D341Med (cell line): ENCODE measurements at regions not wholly inside any gene's neighbourhood (a gene's known extent, or its start where the extent isn't known, plus 50 kb on each side); places are given as distances from the start of the nearest gene placed in this dataset.
A peak's percentile ranks its signal among the peaks of the same experiment; 100 is the strongest.

Experiments
- DNase-seq: peaks from one replicate; pipeline ENCODE4 v3.0.0; 2012; ENCODE audit warnings: low spot score

- no peak for DNase-seq
These were observed 138.8 kb upstream of the TAPT1 start for GRCh38 chr4:16365036-16365569.

GRCh38 chr4:16360694-16361262 lies 134.5 kb upstream of the TAPT1 start:
- no peak for DNase-seq

GRCh38 chr4:16353165-16353564 lies 126.9 kb upstream of the TAPT1 start:
- DNase-seq: no peak

- DNase-seq: no peak
These were observed 124.9 kb upstream of the TAPT1 start for GRCh38 chr4:16351161-16351560.

- DNase-seq: no peak
These were observed 118.6 kb upstream of the TAPT1 start for GRCh38 chr4:16344853-16345252.

GRCh38 chr4:16337936-16338335 lies 111.7 kb upstream of the TAPT1 start:
- no peak for DNase-seq

GRCh38 chr4:16334601-16335000 lies 108.3 kb upstream of the TAPT1 start:
- DNase-seq: no peak

GRCh38 chr4:16329797-16330134 lies 103.5 kb upstream of the TAPT1 start:
- DNase-seq: no peak

GRCh38 chr4:16329125-16329796 lies 103.0 kb upstream of the TAPT1 start:
- DNase-seq: no peak

- no peak for DNase-seq
These were observed 95.9 kb upstream of the TAPT1 start for GRCh38 chr4:16322183-16322582.

- no peak for DNase-seq
These were observed 89.2 kb upstream of the TAPT1 start for GRCh38 chr4:16315456-16315855.

- DNase-seq: no peak
These were observed 84.3 kb upstream of the TAPT1 start for GRCh38 chr4:16310606-16311005.

GRCh38 chr4:16302648-16303047 lies 76.4 kb upstream of the TAPT1 start:
- DNase-seq: no peak

GRCh38 chr4:16297003-16297402 lies 70.7 kb upstream of the TAPT1 start:
- DNase-seq: no peak

GRCh38 chr4:16294455-16294854 lies 68.2 kb upstream of the TAPT1 start:
- DNase-seq: no peak

GRCh38 chr4:16293210-16293838 lies 67.1 kb upstream of the TAPT1 start:
- no peak for DNase-seq

GRCh38 chr4:16292585-16292984 lies 66.3 kb upstream of the TAPT1 start:
- no peak for DNase-seq

- DNase-seq: no peak
These were observed 64.6 kb upstream of the TAPT1 start for GRCh38 chr4:16290681-16291420.

GRCh38 chr4:16289897-16290554 lies 63.8 kb upstream of the TAPT1 start:
- peak; percentile 47 for DNase-seq

GRCh38 chr4:16284050-16284449 lies 57.8 kb upstream of the TAPT1 start:
- no peak for DNase-seq

GRCh38 chr4:16278178-16278577 lies 51.9 kb upstream of the TAPT1 start:
- DNase-seq: no peak
